Loucy (cell line): ENCODE measurements at regions not wholly inside any gene's neighbourhood (a gene's known extent, or its start where the extent isn't known, plus 50 kb on each side); places are given as distances from the start of the nearest gene placed in this dataset.

ENCODE experiments used
- EZH2phosphoT487 ChIP-seq: fragments of 200-600 bp; IDR thresholded peaks from 2 replicates; pipeline ENCODE4 v1.6.1; 2018; ENCODE audit warnings: antibody characterized with exemption, mild to moderate bottlenecking, moderate library complexity, borderline replicate concordance
- TF ChIP-seq, protein P1 (sequence below): fragments of 200-600 bp; sonication (generic); conservative IDR thresholded peaks from 2 replicates; pipeline ENCODE4 v1.5.1; 2014; ENCODE audit warnings: mild to moderate bottlenecking, antibody characterized with exemption, low read length

GRCh38 chr4:62683799-62684566 lies 1483.9 kb downstream of the ADGRL3 start:
- TF ChIP-seq, protein P1, sequence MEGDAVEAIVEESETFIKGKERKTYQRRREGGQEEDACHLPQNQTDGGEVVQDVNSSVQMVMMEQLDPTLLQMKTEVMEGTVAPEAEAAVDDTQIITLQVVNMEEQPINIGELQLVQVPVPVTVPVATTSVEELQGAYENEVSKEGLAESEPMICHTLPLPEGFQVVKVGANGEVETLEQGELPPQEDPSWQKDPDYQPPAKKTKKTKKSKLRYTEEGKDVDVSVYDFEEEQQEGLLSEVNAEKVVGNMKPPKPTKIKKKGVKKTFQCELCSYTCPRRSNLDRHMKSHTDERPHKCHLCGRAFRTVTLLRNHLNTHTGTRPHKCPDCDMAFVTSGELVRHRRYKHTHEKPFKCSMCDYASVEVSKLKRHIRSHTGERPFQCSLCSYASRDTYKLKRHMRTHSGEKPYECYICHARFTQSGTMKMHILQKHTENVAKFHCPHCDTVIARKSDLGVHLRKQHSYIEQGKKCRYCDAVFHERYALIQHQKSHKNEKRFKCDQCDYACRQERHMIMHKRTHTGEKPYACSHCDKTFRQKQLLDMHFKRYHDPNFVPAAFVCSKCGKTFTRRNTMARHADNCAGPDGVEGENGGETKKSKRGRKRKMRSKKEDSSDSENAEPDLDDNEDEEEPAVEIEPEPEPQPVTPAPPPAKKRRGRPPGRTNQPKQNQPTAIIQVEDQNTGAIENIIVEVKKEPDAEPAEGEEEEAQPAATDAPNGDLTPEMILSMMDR, result no peak
- TF ChIP-seq EZH2phosphoT487, result no peak
